AG09319 (cell line): ENCODE measurements at regions not wholly inside any gene's neighbourhood (a gene's known extent, or its start where the extent isn't known, plus 50 kb on each side); places are given as distances from the start of the nearest gene placed in this dataset.
"Not testable (repeated sequence)": the region's sequence is repeated elsewhere in the genome, so short reads cannot be mapped to it uniquely, and the experiment has no call there.

ENCODE experiments used
- DNase-seq: peaks from one replicate; pipeline ENCODE4 v3.0.0-alpha.2; 2010; ENCODE audit warnings: low read depth; ENCODE audit errors: extremely low read depth
- CTCF ChIP-seq: IDR thresholded peaks from 2 replicates; pipeline ENCODE4 v1.5.1; 2011; ENCODE audit warnings: low read depth, mild to moderate bottlenecking, inconsistent platforms, low read length, moderate library complexity

DNA sequence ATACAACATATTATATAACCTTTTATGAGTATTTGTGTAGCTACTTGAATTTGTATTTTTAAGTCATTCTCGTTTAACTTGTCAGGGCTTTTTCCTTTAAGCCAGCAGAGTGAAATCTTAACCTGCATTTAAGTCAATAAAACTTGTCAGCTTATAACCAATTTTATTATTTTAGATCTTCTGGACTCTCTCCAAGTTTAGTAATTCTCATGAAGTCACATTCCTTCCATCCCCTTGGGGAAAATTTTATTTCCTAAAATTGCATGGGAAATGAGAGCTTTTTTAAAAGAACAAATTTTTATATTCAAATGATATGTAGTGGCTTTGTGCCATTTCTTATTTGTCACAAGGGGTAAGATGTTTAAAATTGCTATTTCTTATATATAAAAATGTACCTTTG is 74.0 kb downstream of the SEPTIN7 start:
- no peak for TF ChIP-seq CTCF
- DNase-seq = no peak

DNA sequence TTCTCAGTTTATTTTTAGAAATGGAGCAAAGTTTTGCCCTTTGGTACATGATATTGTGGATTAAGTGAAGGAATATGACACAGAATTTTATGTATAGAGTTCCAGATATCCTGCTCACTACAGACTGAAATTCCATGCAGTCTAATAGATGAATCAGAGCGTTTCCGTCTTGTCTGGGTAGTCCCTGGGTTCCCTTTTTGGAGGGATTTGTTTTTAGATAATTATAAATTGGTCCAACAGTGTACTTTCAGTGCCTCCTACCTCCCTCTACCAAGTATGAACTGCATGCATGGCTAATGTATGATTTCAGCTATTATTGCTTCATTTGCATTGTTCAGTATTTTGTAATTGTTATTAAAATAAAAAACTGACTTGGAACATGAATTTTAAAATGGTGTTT is 74.4 kb downstream of the SEPTIN7 start:
- DNase-seq = no peak
- TF ChIP-seq CTCF = no peak

DNA sequence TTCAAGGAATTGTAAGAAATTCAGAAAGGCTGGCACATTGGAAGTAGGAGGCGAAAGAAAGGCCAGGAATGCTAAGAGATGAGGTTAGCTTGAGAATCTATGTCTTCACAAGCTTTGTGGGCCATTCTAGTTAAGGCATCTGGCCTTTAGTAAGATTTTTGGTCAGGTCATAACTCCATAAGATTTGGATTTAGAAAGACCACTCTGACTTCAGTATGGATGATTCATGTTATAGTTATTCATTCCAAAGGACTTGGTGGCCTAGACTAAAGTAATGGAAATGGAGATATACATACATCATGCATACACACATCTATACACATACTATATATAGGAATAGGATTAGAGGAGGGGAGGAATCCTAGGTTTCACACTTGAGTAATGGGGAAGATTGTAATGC is 77.5 kb downstream of the SEPTIN7 start:
- TF ChIP-seq CTCF = no peak
- no peak for DNase-seq

- DNase-seq = not testable (repeated sequence)
These were observed 86.6 kb downstream of the SEPTIN7 start for GRCh38 chr7:35887430-35887829.

DNA sequence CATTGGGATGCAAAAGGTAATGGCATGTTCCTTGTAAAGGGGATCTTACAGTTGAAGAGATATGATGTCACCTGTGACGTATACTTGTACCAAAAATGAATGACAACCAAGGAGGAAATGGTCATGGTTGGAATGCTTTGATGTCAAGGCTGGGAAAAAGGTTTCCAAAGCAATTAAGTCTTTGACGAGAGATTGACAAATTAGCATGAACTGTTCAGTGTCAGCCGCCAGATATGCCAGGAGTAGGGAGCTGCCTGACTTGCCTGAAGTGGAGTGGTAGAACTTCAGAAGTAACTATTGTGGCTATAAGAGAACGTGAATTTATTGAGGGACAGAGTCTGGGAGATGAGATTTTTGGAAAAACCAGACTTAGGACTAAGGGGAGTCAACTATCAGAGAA is 88.1 kb downstream of the SEPTIN7 start:
- no peak for TF ChIP-seq CTCF
- DNase-seq = no peak

- no peak for TF ChIP-seq CTCF
- DNase-seq = no peak
These were observed 89.0 kb downstream of the SEPTIN7 start for GRCh38 chr7:35889870-35890269.

GRCh38 chr7:35891004-35891830 is 90.4 kb downstream of the SEPTIN7 start:
- no peak for DNase-seq
- no peak for TF ChIP-seq CTCF

- no peak for TF ChIP-seq CTCF
- no peak for DNase-seq
These were observed 92.8 kb downstream of the SEPTIN7 start for GRCh38 chr7:35893649-35894048.
